GM21528 (cell line): ENCODE measurements at regions not wholly inside any gene's neighbourhood (a gene's known extent, or its start where the extent isn't known, plus 50 kb on each side); places are given as distances from the start of the nearest gene placed in this dataset.

Source experiments
- ATAC-seq: cut with Tn5 transposase; IDR thresholded peaks from one replicate; pipeline ENCODE4 v1.9.1; 2021; ENCODE audit warnings: mild to moderate bottlenecking, moderate library complexity; ENCODE audit not compliant: unreplicated experiment, low FRiP score

GRCh38 chr6:145225500-145225899 lies 509.8 kb downstream of the EPM2A start:
- peak; percentile 52 for ATAC-seq

- no peak for ATAC-seq
Measured at GRCh38 chr6:145227593-145227992, 507.7 kb downstream of the EPM2A start.

- no peak for ATAC-seq
Measured at GRCh38 chr6:145228962-145229582, 506.2 kb downstream of the EPM2A start.

- ATAC-seq = no peak
Measured at GRCh38 chr6:145233955-145234354, 501.4 kb downstream of the EPM2A start.

GRCh38 chr6:145235207-145235606 lies 500.1 kb downstream of the EPM2A start:
- ATAC-seq = no peak

GRCh38 chr6:145238787-145239186 lies 496.5 kb downstream of the EPM2A start:
- ATAC-seq = no peak

- no peak for ATAC-seq
Measured at GRCh38 chr6:145241039-145241438, 494.3 kb downstream of the EPM2A start.

- ATAC-seq = no peak
Measured at GRCh38 chr6:145241721-145242120, 493.6 kb downstream of the EPM2A start.

- no peak for ATAC-seq
Measured at GRCh38 chr6:145244349-145245100, 490.8 kb downstream of the EPM2A start.

GRCh38 chr6:145245119-145245518 lies 490.2 kb downstream of the EPM2A start:
- no peak for ATAC-seq

- ATAC-seq = no peak
Measured at GRCh38 chr6:145247692-145248419, 487.5 kb downstream of the EPM2A start.

GRCh38 chr6:145250436-145250835 lies 484.9 kb downstream of the EPM2A start:
- ATAC-seq = no peak

- no peak for ATAC-seq
Measured at GRCh38 chr6:145252737-145253136, 482.6 kb downstream of the EPM2A start.

- no peak for ATAC-seq
Measured at GRCh38 chr6:145254649-145255401, 480.5 kb downstream of the EPM2A start.

GRCh38 chr6:145257704-145258103 lies 477.6 kb downstream of the EPM2A start:
- no peak for ATAC-seq

GRCh38 chr6:145258122-145258521 lies 477.2 kb downstream of the EPM2A start:
- ATAC-seq = no peak

- no peak for ATAC-seq
Measured at GRCh38 chr6:145260484-145261175, 474.7 kb downstream of the EPM2A start.

GRCh38 chr6:145261758-145262157 lies 473.6 kb downstream of the EPM2A start:
- ATAC-seq = no peak

GRCh38 chr6:145262771-145263170 lies 472.5 kb downstream of the EPM2A start:
- no peak for ATAC-seq

GRCh38 chr6:145263778-145264211 lies 471.5 kb downstream of the EPM2A start:
- ATAC-seq = no peak
